HepG2 (cell line): ENCODE measurements at regions not wholly inside any gene's neighbourhood (a gene's known extent, or its start where the extent isn't known, plus 50 kb on each side); places are given as distances from the start of the nearest gene placed in this dataset.

Experiments used
- ATAC-seq: fragments of 200-7000 bp; cut with Tn5 transposase; 3 replicates; pipeline ENCODE4 v1.9.1; 2020; ENCODE audit warnings: mild to moderate bottlenecking, moderate library complexity
- BruUV-seq: library from RNA; stranded (reverse); fragments of 400-500 nt; replicated peaks from 2 replicates; lab custom pipeline; 2021; lab: Mats Ljungman, UMichigan
- CTCF ChIA-PET: fragments of 300-600 bp; formaldehyde crosslinking; extraction: SDS; loops from one replicate; lab custom pipeline; 2021; ENCODE audit warnings: low total read pairs, inconsistent platforms, low intra/inter-chr PET ratio; lab: Yijun Ruan, JAX
- POLR2A ChIA-PET: fragments of 350-600 bp; sonication (Branson Sonifier 250); formaldehyde crosslinking; loops from one replicate; lab custom pipeline; 2020; ENCODE audit warnings: antibody characterized with exemption, inconsistent platforms; lab: Yijun Ruan, JAX
- DNase-seq: peaks from one replicate; pipeline ENCODE4 v3.0.0-alpha.2; 2015; ENCODE audit warnings: low spot score
- FAIRE-seq: peaks from 3 replicates; lab custom pipeline; 2011; peaks lifted over from hg19 to GRCh38; lab: Jason Lieb, UNC
- H2AFZ ChIP-seq: one replicate; pipeline ENCODE4 v1.6.1; 2011; ENCODE audit warnings: low read length, inconsistent platforms
- H3K27ac ChIP-seq: fragments of 300-600 bp; 3 replicates; pipeline ENCODE4 v1.8.0; 2011; ENCODE audit warnings: mixed run types, mild to moderate bottlenecking, mixed read lengths, low read length, inconsistent platforms; ENCODE audit not compliant: insufficient read depth; ENCODE audit errors: extremely low read length
- H3K27me3 ChIP-seq, 2 experiments: fragments of 200-600 bp in 1 of 2; 2 replicates in 1 of 2; 3 replicates in 1 of 2; pipeline versions ENCODE4 v1.6.0 to v1.8.0; 2011; ENCODE audit warnings: low read length in 2 of 2, mild to moderate bottlenecking in 2 of 2, moderate library complexity in 2 of 2, inconsistent platforms in 1 of 2; ENCODE audit not compliant: insufficient read depth in 2 of 2, control insufficient read depth in 1 of 2
- H3K36me3 ChIP-seq, 2 experiments: fragments of 200-600 bp in 1 of 2; replicated peaks in 1 of 2; 2 replicates in 1 of 2; 3 replicates in 1 of 2; pipeline versions ENCODE4 v1.5.1 to v1.8.0; 2011; ENCODE audit warnings: low read length in 2 of 2, inconsistent platforms in 1 of 2; ENCODE audit not compliant: insufficient read depth in 2 of 2, control insufficient read depth in 1 of 2
- H3K4me1 ChIP-seq: 2 replicates; pipeline ENCODE4 v1.5.1; 2012; ENCODE audit warnings: low read length, inconsistent platforms; ENCODE audit not compliant: insufficient read depth
- H3K4me2 ChIP-seq: 2 replicates; pipeline ENCODE4 v1.6.0; 2011; ENCODE audit warnings: low read depth, low read length, inconsistent platforms
- H3K4me3 ChIP-seq, 3 experiments: fragments of 200-600 bp in 1 of 3; sonication (generic), shearing (Covaris generic) in 1 of 3; replicated peaks in 1 of 3; 2 replicates each; pipeline ENCODE4 v1.5.1; 2011 to 2016; ENCODE audit warnings: low read length in 3 of 3, inconsistent platforms in 2 of 3, low read depth in 2 of 3, mild to moderate bottlenecking in 2 of 3, control low read depth in 1 of 3, mixed read lengths in 1 of 3; ENCODE audit not compliant: insufficient read depth in 1 of 3
- H3K79me2 ChIP-seq: one replicate; pipeline ENCODE4 v1.6.1; 2011; ENCODE audit warnings: low read length, inconsistent platforms; ENCODE audit not compliant: insufficient read depth
- H3K9ac ChIP-seq: 2 replicates; pipeline ENCODE4 v1.6.0; 2011; ENCODE audit warnings: mild to moderate bottlenecking, low read depth, low read length, inconsistent platforms; ENCODE audit not compliant: insufficient read depth
- H3K9me3 ChIP-seq: 2 replicates; pipeline ENCODE4 v1.5.1; 2012; ENCODE audit warnings: mild to moderate bottlenecking, low read length
- H4K20me1 ChIP-seq: 2 replicates; pipeline ENCODE4 v1.6.0; 2011; ENCODE audit warnings: inconsistent platforms, mild to moderate bottlenecking, low read length, moderate library complexity; ENCODE audit not compliant: insufficient read depth
- AKAP8 ChIP-seq: sonication (generic); formaldehyde crosslinking; IDR thresholded peaks from 2 replicates; pipeline ENCODE4 v1.5.1; 2020; ENCODE audit warnings: mild to moderate bottlenecking, missing genetic modification reagents
- KDM3A ChIP-seq: IDR thresholded peaks from 2 replicates; pipeline ENCODE4 v1.6.1; 2018; ENCODE audit warnings: low read depth, missing compliant biosample characterization
- LCORL ChIP-seq, 2 experiments: fragments of 450-650 bp in 1 of 2; sonication (generic) in 1 of 2; formaldehyde crosslinking in 1 of 2; IDR thresholded peaks; 2 replicates each; pipeline versions ENCODE4 v1.5.0 to v1.6.1; 2017 to 2020; ENCODE audit warnings: antibody characterized with exemption in 1 of 2, missing genetic modification reagents in 1 of 2
- NAIF1 ChIP-seq: sonication (generic); formaldehyde crosslinking; IDR thresholded peaks from 2 replicates; pipeline ENCODE4 v1.5.0; 2020; ENCODE audit warnings: mild to moderate bottlenecking, missing genetic modification reagents, borderline replicate concordance
- NPAS2 ChIP-seq: sonication (generic); formaldehyde crosslinking; IDR thresholded peaks from 2 replicates; pipeline ENCODE4 v1.8.0; 2022; ENCODE audit warnings: mild to moderate bottlenecking, missing genetic modification reagents, borderline replicate concordance
- PRMT3 ChIP-seq: sonication (generic); formaldehyde crosslinking; IDR thresholded peaks from 2 replicates; pipeline ENCODE4 v1.8.1; 2022; ENCODE audit warnings: low read depth, mild to moderate bottlenecking, moderate library complexity, missing genetic modification reagents, borderline replicate concordance
- TCF7 ChIP-seq: sonication (generic); IDR thresholded peaks from 2 replicates; pipeline ENCODE4 v1.6.1; 2016; ENCODE audit warnings: antibody characterized with exemption, low read depth
- ZNF263 ChIP-seq: sonication (generic); formaldehyde crosslinking; IDR thresholded peaks from 2 replicates; pipeline ENCODE4 v1.4.0; 2020; ENCODE audit warnings: missing genetic modification reagents
- ZNF367 ChIP-seq: sonication (generic); formaldehyde crosslinking; IDR thresholded peaks from 2 replicates; pipeline ENCODE4 v1.4.0; 2020; ENCODE audit warnings: missing genetic modification reagents, borderline replicate concordance
- WGBS: methylation state at CpG from one replicate; pipeline ENCODE4 v1.1.6; 2017; ENCODE audit warnings: low lambda C conversion rate; 5-methylcytosine and 5-hydroxymethylcytosine counted together
- in situ Hi-C: cut with HindIII; loops from 2 replicates; pipeline ENCODE4 v1.10.0; 2017; ENCODE audit warnings: low pct_unique_long_range_greater_than_20kb; ENCODE audit not compliant: extremely low pct_ligation_motif_present
- intact Hi-C: fragments of 100-400 bp; cut with micrococcal nuclease; formaldehyde crosslinking; loops from one replicate; pipeline ENCODE4 v1.10.0; 2022; ENCODE audit not compliant: unreplicated experiment
- TF ChIP-seq, protein P1 (sequence below): sonication (generic); formaldehyde crosslinking; IDR thresholded peaks from 2 replicates; pipeline ENCODE4 v1.5.1; 2020; ENCODE audit warnings: mild to moderate bottlenecking, missing genetic modification reagents, moderate library complexity
- TF ChIP-seq, protein P2 (sequence below): sonication (generic); formaldehyde crosslinking; IDR thresholded peaks from 2 replicates; pipeline ENCODE4 v1.4.0; 2020; ENCODE audit warnings: mild to moderate bottlenecking, missing genetic modification reagents

DNA sequence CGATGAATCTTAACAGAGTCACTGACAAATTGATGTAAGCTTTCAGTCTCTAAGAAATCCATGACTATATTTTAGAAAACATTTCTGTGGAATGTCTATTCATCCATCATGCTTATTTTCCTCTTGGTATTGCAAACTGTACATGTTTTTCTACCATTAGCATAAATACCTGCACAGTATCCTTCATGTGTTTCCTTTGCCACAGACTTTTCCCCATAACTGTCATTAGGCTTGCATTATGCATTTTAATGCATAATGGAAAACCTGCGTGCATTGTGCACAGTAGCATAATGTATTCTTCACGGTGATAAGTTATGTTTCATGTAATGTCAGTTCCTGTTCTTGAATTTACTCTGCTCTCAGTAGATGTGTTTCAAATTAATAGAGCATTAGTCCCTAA is 403.1 kb upstream of the EPHA3 start:
- Histone ChIP-seq H3K36me3 (no peaks in the 10 kb centered on the region), H3K4me2 (no peak overlapping the region), H2AFZ (no peak overlapping the region), H4K20me1 (no peaks in the 10 kb centered on the region), H3K27me3 (no peaks in the 10 kb centered on the region), H3K27ac (no peak overlapping the region), H3K79me2 (no peaks in the 10 kb centered on the region), H3K9ac (no peak overlapping the region), H3K4me3 (no peak overlapping the region), H3K4me1 (no peaks in the 10 kb centered on the region), H3K9me3 (no peaks in the 10 kb centered on the region)
- CTCF ChIA-PET, result no interaction called here
- FAIRE-seq, result no peak
- BruUV-seq, result no TSS peak
- intact Hi-C loops, result no loop called here
- in situ Hi-C loops, result no loop called here
- TF ChIP-seq KDM3A (CRISPR knock-in tag), result no peak
- TF ChIP-seq AKAP8 (CRISPR knock-in tag), result no peak
- TF ChIP-seq LCORL (IDR thresholded peaks at IDR 0.05), result no peak
- TF ChIP-seq LCORL (CRISPR knock-in tag; IDR thresholded peaks at IDR 0.05), result no peak
- TF ChIP-seq PRMT3 (CRISPR knock-in tag), result no peak
- WGBS, result 3% methylated on average over 3 of the region's 3 CpGs
- DNase-seq, result no peak
- POLR2A ChIA-PET, result no interaction called here
- no peak for ATAC-seq

DNA sequence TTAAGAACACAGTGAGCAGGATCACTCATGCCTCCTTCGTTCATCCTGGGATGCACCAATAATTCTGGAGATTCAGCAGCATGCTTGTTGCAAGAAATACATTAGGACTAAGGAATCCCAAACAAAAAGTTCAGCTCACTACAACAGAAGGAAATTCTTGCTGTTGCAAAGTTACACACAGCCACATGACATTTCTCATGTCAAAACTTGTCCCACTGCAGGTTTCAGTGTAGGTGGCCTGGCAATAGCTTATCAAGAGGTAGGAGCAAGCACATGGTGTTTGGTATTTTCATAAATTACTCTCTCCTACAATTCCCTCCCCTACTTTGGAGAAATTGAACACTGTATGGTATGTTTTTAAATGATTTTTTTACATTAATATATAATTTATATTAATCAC is 399.6 kb upstream of the EPHA3 start:
- no peak overlapping the region for H3K4me3 ChIP-seq
- no peaks in the 10 kb centered on the region for H3K79me2 ChIP-seq
- H2AFZ ChIP-seq, result no peak overlapping the region
- ChIA-PET CTCF (no interaction called here), POLR2A (no interaction called here)
- H3K4me1 ChIP-seq, result no peaks in the 10 kb centered on the region
- H4K20me1 ChIP-seq, result no peaks in the 10 kb centered on the region
- ATAC-seq (no peak), FAIRE-seq (no peak), DNase-seq (no peak)
- intact Hi-C loops, result no loop called here
- BruUV-seq, result no TSS peak
- no peak overlapping the region for H3K27ac ChIP-seq
- in situ Hi-C loops, result no loop called here
- no peak overlapping the region for H3K9ac ChIP-seq
- no peak overlapping the region for H3K4me2 ChIP-seq
- no peaks in the 10 kb centered on the region for H3K27me3 ChIP-seq
- H3K9me3 ChIP-seq, result peaks cover 9% of the 10 kb centered on the region
- WGBS, result 0% methylated on average over 1 of the region's 1 CpG
- no peaks in the 10 kb centered on the region for H3K36me3 ChIP-seq
- no peak for TF ChIP-seq NAIF1 (CRISPR knock-in tag)
- no peak for TF ChIP-seq TCF7
- TF ChIP-seq ZNF367 (CRISPR knock-in tag), result no peak
- TF ChIP-seq, protein P1, sequence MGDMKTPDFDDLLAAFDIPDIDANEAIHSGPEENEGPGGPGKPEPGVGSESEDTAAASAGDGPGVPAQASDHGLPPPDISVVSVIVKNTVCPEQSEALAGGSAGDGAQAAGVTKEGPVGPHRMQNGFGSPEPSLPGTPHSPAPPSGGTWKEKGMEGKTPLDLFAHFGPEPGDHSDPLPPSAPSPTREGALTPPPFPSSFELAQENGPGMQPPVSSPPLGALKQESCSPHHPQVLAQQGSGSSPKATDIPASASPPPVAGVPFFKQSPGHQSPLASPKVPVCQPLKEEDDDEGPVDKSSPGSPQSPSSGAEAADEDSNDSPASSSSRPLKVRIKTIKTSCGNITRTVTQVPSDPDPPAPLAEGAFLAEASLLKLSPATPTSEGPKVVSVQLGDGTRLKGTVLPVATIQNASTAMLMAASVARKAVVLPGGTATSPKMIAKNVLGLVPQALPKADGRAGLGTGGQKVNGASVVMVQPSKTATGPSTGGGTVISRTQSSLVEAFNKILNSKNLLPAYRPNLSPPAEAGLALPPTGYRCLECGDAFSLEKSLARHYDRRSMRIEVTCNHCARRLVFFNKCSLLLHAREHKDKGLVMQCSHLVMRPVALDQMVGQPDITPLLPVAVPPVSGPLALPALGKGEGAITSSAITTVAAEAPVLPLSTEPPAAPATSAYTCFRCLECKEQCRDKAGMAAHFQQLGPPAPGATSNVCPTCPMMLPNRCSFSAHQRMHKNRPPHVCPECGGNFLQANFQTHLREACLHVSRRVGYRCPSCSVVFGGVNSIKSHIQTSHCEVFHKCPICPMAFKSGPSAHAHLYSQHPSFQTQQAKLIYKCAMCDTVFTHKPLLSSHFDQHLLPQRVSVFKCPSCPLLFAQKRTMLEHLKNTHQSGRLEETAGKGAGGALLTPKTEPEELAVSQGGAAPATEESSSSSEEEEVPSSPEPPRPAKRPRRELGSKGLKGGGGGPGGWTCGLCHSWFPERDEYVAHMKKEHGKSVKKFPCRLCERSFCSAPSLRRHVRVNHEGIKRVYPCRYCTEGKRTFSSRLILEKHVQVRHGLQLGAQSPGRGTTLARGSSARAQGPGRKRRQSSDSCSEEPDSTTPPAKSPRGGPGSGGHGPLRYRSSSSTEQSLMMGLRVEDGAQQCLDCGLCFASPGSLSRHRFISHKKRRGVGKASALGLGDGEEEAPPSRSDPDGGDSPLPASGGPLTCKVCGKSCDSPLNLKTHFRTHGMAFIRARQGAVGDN, result no peak
- TF ChIP-seq, protein P2, sequence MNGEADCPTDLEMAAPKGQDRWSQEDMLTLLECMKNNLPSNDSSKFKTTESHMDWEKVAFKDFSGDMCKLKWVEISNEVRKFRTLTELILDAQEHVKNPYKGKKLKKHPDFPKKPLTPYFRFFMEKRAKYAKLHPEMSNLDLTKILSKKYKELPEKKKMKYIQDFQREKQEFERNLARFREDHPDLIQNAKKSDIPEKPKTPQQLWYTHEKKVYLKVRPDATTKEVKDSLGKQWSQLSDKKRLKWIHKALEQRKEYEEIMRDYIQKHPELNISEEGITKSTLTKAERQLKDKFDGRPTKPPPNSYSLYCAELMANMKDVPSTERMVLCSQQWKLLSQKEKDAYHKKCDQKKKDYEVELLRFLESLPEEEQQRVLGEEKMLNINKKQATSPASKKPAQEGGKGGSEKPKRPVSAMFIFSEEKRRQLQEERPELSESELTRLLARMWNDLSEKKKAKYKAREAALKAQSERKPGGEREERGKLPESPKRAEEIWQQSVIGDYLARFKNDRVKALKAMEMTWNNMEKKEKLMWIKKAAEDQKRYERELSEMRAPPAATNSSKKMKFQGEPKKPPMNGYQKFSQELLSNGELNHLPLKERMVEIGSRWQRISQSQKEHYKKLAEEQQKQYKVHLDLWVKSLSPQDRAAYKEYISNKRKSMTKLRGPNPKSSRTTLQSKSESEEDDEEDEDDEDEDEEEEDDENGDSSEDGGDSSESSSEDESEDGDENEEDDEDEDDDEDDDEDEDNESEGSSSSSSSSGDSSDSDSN (CRISPR knock-in tag), result no peak
- TF ChIP-seq NPAS2 (CRISPR knock-in tag), result no peak
- no peak for TF ChIP-seq ZNF263 (CRISPR knock-in tag)
